SKM-1 (cell line): ENCODE measurements at regions not wholly inside any gene's neighbourhood (a gene's known extent, or its start where the extent isn't known, plus 50 kb on each side); places are given as distances from the start of the nearest gene placed in this dataset.
"Not testable (repeated sequence)": the region's sequence is repeated elsewhere in the genome, so short reads cannot be mapped to it uniquely, and the experiment has no call there.

Source experiments
- DNase-seq: peaks from one replicate; lab custom pipeline; 2025; ENCODE audit not compliant: unreplicated experiment; lab: John Stamatoyannopoulos, UW

- DNase-seq: no peak
Observed at GRCh38 chr9:117649126-117649525, 55.1 kb upstream of the TLR4 start.

GRCh38 chr9:117644932-117645636 is 59.1 kb upstream of the TLR4 start:
- DNase-seq: peak; percentile 60

- peak; percentile 68 for DNase-seq
Observed at GRCh38 chr9:117644133-117644931, 59.9 kb upstream of the TLR4 start.

GRCh38 chr9:117643288-117643654 is 60.9 kb upstream of the TLR4 start:
- DNase-seq: no peak

GRCh38 chr9:117642571-117643287 is 61.5 kb upstream of the TLR4 start:
- DNase-seq: not testable (repeated sequence)

GRCh38 chr9:117636681-117637080 is 67.5 kb upstream of the TLR4 start:
- DNase-seq: no peak

GRCh38 chr9:117625154-117625553 is 79.0 kb upstream of the TLR4 start:
- no peak for DNase-seq

- DNase-seq: no peak
Observed at GRCh38 chr9:117624106-117624505, 80.1 kb upstream of the TLR4 start.

- peak; percentile 5 for DNase-seq
Observed at GRCh38 chr9:117622347-117622746, 81.9 kb upstream of the TLR4 start.

GRCh38 chr9:117616431-117616831 is 87.8 kb upstream of the TLR4 start:
- DNase-seq: no peak

- no peak for DNase-seq
Observed at GRCh38 chr9:117612317-117612716, 91.9 kb upstream of the TLR4 start.

GRCh38 chr9:117597977-117598376 is 106.2 kb upstream of the TLR4 start:
- no peak for DNase-seq

GRCh38 chr9:117596678-117597077 is 107.5 kb upstream of the TLR4 start:
- no peak for DNase-seq

- no peak for DNase-seq
Observed at GRCh38 chr9:117595650-117596049, 108.6 kb upstream of the TLR4 start.

- no peak for DNase-seq
Observed at GRCh38 chr9:117587263-117587662, 116.9 kb upstream of the TLR4 start.

GRCh38 chr9:117574099-117574498 is 130.1 kb upstream of the TLR4 start:
- DNase-seq: no peak

GRCh38 chr9:117564839-117565238 is 139.4 kb upstream of the TLR4 start:
- no peak for DNase-seq

- no peak for DNase-seq
Observed at GRCh38 chr9:117561761-117562160, 142.4 kb upstream of the TLR4 start.

GRCh38 chr9:117555964-117556629 is 141.2 kb upstream of the ASTN2 start:
- DNase-seq: peak; percentile 10

GRCh38 chr9:117552811-117553210 is 138.0 kb upstream of the ASTN2 start:
- no peak for DNase-seq

GRCh38 chr9:117551171-117551570 is 136.3 kb upstream of the ASTN2 start:
- no peak for DNase-seq
